Keratinocyte (primary cell): ENCODE measurements at regions not wholly inside any gene's neighbourhood (a gene's known extent, or its start where the extent isn't known, plus 50 kb on each side); places are given as distances from the start of the nearest gene placed in this dataset.

Experiments used
- EZH2 ChIP-seq: IDR thresholded peaks from one replicate; pipeline ENCODE4 v1.6.1; 2012; ENCODE audit warnings: inconsistent platforms, mild to moderate bottlenecking, low read length, moderate library complexity
- TF ChIP-seq, protein P1 (sequence below), 3 experiments: IDR thresholded peaks in 1 of 3; conservative IDR thresholded peaks in 1 of 3; optimal IDR thresholded peaks in 1 of 3; 2 replicates in 2 of 3; 3 replicates in 1 of 3; pipeline versions ENCODE3 to v1.5.1; 2011; ENCODE audit warnings: low read length in 3 of 3, mild to moderate bottlenecking in 3 of 3, moderate library complexity in 2 of 3, control low read depth in 1 of 3, inconsistent platforms in 1 of 3; ENCODE audit not compliant: insufficient read depth in 2 of 3; ENCODE audit errors: extremely low read depth in 1 of 3

- no peak for TF ChIP-seq EZH2
- TF ChIP-seq, protein P1, sequence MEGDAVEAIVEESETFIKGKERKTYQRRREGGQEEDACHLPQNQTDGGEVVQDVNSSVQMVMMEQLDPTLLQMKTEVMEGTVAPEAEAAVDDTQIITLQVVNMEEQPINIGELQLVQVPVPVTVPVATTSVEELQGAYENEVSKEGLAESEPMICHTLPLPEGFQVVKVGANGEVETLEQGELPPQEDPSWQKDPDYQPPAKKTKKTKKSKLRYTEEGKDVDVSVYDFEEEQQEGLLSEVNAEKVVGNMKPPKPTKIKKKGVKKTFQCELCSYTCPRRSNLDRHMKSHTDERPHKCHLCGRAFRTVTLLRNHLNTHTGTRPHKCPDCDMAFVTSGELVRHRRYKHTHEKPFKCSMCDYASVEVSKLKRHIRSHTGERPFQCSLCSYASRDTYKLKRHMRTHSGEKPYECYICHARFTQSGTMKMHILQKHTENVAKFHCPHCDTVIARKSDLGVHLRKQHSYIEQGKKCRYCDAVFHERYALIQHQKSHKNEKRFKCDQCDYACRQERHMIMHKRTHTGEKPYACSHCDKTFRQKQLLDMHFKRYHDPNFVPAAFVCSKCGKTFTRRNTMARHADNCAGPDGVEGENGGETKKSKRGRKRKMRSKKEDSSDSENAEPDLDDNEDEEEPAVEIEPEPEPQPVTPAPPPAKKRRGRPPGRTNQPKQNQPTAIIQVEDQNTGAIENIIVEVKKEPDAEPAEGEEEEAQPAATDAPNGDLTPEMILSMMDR (optimal IDR thresholded peaks at IDR 0.05 in 1 of 3, IDR thresholded peaks at IDR 0.05 in 1 of 3, conservative IDR thresholded peaks at IDR 0.05 in 1 of 3; ENCODE audit: extremely low read depth in 1 of 3, insufficient read depth in 2 of 3, low read length in 3 of 3), result no peak
Observed at GRCh38 chr14:82482345-82482744, 948.7 kb upstream of the SEL1L start.
